ENCODE measurements at regions not wholly inside any gene's neighbourhood (a gene's known extent, or its start where the extent isn't known, plus 50 kb on each side); places are given as distances from the start of the nearest gene placed in this dataset.
"Not testable (repeated sequence)": the region's sequence is repeated elsewhere in the genome, so short reads cannot be mapped to it uniquely, and the experiment has no call there.

DNA sequence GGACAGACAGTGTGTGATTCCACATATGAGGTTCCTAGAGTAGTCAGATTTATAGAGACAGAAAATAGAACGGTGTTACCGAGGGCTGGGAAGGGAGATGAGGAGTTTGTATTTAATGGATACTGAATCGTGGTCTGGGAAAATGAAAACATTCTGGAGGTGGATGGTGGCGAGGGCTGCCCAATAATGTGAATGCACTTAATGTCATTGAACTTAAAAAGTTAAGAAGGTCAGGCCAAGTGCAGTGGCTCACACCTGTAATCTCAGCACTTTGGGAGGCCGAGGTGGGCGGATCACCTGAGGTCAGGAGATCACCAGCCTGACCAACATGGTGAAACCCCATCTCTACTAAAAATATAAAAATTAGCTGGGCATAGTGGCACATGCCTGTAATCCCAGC, 246.2 kb downstream of the PARN start:
- TF ChIP-seq, protein P1, sequence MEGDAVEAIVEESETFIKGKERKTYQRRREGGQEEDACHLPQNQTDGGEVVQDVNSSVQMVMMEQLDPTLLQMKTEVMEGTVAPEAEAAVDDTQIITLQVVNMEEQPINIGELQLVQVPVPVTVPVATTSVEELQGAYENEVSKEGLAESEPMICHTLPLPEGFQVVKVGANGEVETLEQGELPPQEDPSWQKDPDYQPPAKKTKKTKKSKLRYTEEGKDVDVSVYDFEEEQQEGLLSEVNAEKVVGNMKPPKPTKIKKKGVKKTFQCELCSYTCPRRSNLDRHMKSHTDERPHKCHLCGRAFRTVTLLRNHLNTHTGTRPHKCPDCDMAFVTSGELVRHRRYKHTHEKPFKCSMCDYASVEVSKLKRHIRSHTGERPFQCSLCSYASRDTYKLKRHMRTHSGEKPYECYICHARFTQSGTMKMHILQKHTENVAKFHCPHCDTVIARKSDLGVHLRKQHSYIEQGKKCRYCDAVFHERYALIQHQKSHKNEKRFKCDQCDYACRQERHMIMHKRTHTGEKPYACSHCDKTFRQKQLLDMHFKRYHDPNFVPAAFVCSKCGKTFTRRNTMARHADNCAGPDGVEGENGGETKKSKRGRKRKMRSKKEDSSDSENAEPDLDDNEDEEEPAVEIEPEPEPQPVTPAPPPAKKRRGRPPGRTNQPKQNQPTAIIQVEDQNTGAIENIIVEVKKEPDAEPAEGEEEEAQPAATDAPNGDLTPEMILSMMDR (tag by site-specific recombination; IDR thresholded peaks at IDR 0.05), result not testable (repeated sequence)
- not testable (repeated sequence) for TF ChIP-seq TCF7L2 (IDR thresholded peaks at IDR 0.05; ENCODE audit: borderline replicate concordance, low read depth, low read length); ZNF660 (tag by site-specific recombination; IDR thresholded peaks at IDR 0.05)
- TF ChIP-seq, protein P2, sequence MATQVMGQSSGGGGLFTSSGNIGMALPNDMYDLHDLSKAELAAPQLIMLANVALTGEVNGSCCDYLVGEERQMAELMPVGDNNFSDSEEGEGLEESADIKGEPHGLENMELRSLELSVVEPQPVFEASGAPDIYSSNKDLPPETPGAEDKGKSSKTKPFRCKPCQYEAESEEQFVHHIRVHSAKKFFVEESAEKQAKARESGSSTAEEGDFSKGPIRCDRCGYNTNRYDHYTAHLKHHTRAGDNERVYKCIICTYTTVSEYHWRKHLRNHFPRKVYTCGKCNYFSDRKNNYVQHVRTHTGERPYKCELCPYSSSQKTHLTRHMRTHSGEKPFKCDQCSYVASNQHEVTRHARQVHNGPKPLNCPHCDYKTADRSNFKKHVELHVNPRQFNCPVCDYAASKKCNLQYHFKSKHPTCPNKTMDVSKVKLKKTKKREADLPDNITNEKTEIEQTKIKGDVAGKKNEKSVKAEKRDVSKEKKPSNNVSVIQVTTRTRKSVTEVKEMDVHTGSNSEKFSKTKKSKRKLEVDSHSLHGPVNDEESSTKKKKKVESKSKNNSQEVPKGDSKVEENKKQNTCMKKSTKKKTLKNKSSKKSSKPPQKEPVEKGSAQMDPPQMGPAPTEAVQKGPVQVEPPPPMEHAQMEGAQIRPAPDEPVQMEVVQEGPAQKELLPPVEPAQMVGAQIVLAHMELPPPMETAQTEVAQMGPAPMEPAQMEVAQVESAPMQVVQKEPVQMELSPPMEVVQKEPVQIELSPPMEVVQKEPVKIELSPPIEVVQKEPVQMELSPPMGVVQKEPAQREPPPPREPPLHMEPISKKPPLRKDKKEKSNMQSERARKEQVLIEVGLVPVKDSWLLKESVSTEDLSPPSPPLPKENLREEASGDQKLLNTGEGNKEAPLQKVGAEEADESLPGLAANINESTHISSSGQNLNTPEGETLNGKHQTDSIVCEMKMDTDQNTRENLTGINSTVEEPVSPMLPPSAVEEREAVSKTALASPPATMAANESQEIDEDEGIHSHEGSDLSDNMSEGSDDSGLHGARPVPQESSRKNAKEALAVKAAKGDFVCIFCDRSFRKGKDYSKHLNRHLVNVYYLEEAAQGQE (tag by site-specific recombination; IDR thresholded peaks at IDR 0.05), result not testable (repeated sequence)

Measured in HEK293 (cell line).